Urothelium cell line (cell line): ENCODE measurements at regions not wholly inside any gene's neighbourhood (a gene's known extent, or its start where the extent isn't known, plus 50 kb on each side); places are given as distances from the start of the nearest gene placed in this dataset.

Experiments
- DNase-seq: peaks from one replicate; pipeline ENCODE4 v3.0.0; 2011; ENCODE audit warnings: low spot score, mixed read lengths
- FAIRE-seq: peaks from 2 replicates; lab custom pipeline; 2011; peaks lifted over from hg19 to GRCh38; lab: Jason Lieb, UNC

- no peak for FAIRE-seq
- DNase-seq, result no peak
Observed at GRCh38 chr6:139635401-139636130, 261.1 kb upstream of the CITED2 start.

- DNase-seq (no peak), FAIRE-seq (no peak)
Observed at GRCh38 chr6:139632840-139633239, 258.4 kb upstream of the CITED2 start.

- FAIRE-seq (no peak), DNase-seq (no peak)
Observed at GRCh38 chr6:139628270-139628669, 253.8 kb upstream of the CITED2 start.

- DNase-seq (no peak), FAIRE-seq (no peak)
Observed at GRCh38 chr6:139627091-139627490, 252.6 kb upstream of the CITED2 start.

- no peak for DNase-seq
- FAIRE-seq, result no peak
Observed at GRCh38 chr6:139625998-139626975, 251.8 kb upstream of the CITED2 start.

- no peak for DNase-seq
- FAIRE-seq, result no peak
Observed at GRCh38 chr6:139625081-139625939, 250.9 kb upstream of the CITED2 start.

GRCh38 chr6:139623372-139623771, 248.9 kb upstream of the CITED2 start:
- DNase-seq, result no peak
- no peak for FAIRE-seq

- DNase-seq (no peak), FAIRE-seq (no peak)
Observed at GRCh38 chr6:139613496-139613895, 239.0 kb upstream of the CITED2 start.

GRCh38 chr6:139612135-139612465, 237.7 kb upstream of the CITED2 start:
- FAIRE-seq (no peak), DNase-seq (no peak)

- no peak for DNase-seq
- no peak for FAIRE-seq
Observed at GRCh38 chr6:139611327-139612134, 237.1 kb upstream of the CITED2 start.

- FAIRE-seq (no peak), DNase-seq (no peak)
Observed at GRCh38 chr6:139608466-139609261, 234.2 kb upstream of the CITED2 start.

- FAIRE-seq, result no peak
- DNase-seq, result no peak
Observed at GRCh38 chr6:139605350-139605749, 230.9 kb upstream of the CITED2 start.

- DNase-seq, result no peak
- no peak for FAIRE-seq
Observed at GRCh38 chr6:139603581-139603980, 229.1 kb upstream of the CITED2 start.

- no peak for DNase-seq
- FAIRE-seq, result no peak
Observed at GRCh38 chr6:139602577-139602976, 228.1 kb upstream of the CITED2 start.

- DNase-seq (no peak), FAIRE-seq (no peak)
Observed at GRCh38 chr6:139600919-139601475, 226.5 kb upstream of the CITED2 start.

GRCh38 chr6:139600343-139600742, 225.9 kb upstream of the CITED2 start:
- DNase-seq, result no peak
- FAIRE-seq, result no peak

- DNase-seq (peak; percentile 39), FAIRE-seq (no peak)
Observed at GRCh38 chr6:139597771-139598755, 223.6 kb upstream of the CITED2 start.
